Lung (tissue), 11 donors: ENCODE measurements at regions not wholly inside any gene's neighbourhood (a gene's known extent, or its start where the extent isn't known, plus 50 kb on each side); places are given as distances from the start of the nearest gene placed in this dataset.

Experiments
- ATAC-seq: fragments of 200-7000 bp; cut with Tn5 transposase; one replicate; pipeline ENCODE4 v1.9.1; 2020; ENCODE audit warnings: moderate number of reproducible peaks; ENCODE audit not compliant: insufficient read depth, low FRiP score
- DNase-seq, 3 donors: peaks; one replicate each; pipeline ENCODE4 v3.0.0-alpha.2; 2013 to 2017
- H3K27ac ChIP-seq, 2 donors: one replicate each; pipeline ENCODE4 v1.5.1; 2013; ENCODE audit warnings: mild to moderate bottlenecking in 2 of 2, moderate library complexity in 2 of 2, control low read depth in 1 of 2, inconsistent platforms in 1 of 2, low read depth in 1 of 2, low read length in 1 of 2
- H3K27me3 ChIP-seq, 3 donors: one replicate each; pipeline ENCODE4 v1.5.1; 2013; ENCODE audit warnings: low read length in 2 of 3; ENCODE audit not compliant: control insufficient read depth in 3 of 3, insufficient read depth in 3 of 3
- H3K36me3 ChIP-seq, 4 donors: one replicate each; pipeline ENCODE4 v1.5.1; 2013; ENCODE audit warnings: low read length in 4 of 4, mild to moderate bottlenecking in 1 of 4, moderate library complexity in 1 of 4; ENCODE audit not compliant: control insufficient read depth in 4 of 4, insufficient read depth in 4 of 4
- H3K4me1 ChIP-seq, 5 donors: one replicate each; pipeline ENCODE4 v1.5.1; 2013; ENCODE audit warnings: low read length in 5 of 5, mild to moderate bottlenecking in 2 of 5, moderate library complexity in 1 of 5; ENCODE audit not compliant: control insufficient read depth in 5 of 5, insufficient read depth in 5 of 5
- H3K4me3 ChIP-seq: one replicate; pipeline ENCODE4 v1.5.1; 2013; ENCODE audit warnings: mild to moderate bottlenecking, control low read depth, moderate library complexity
- H3K9ac ChIP-seq, 2 donors: one replicate each; pipeline ENCODE4 v1.5.1; 2013; ENCODE audit warnings: low read length in 2 of 2, control low read depth in 1 of 2; ENCODE audit not compliant: insufficient read depth in 1 of 2
- H3K9me3 ChIP-seq, 4 donors: one replicate each; pipeline ENCODE4 v1.5.1; 2013; ENCODE audit warnings: low read length in 3 of 4, mild to moderate bottlenecking in 1 of 4, moderate library complexity in 1 of 4; ENCODE audit not compliant: control insufficient read depth in 4 of 4, insufficient read depth in 3 of 4
- WGBS, 2 donors: extraction: QIAGEN DNeasy Blood & Tissue Kit; methylation state at CpG; one replicate each; pipeline ENCODE4 v1.1.7; 2013; 5-methylcytosine and 5-hydroxymethylcytosine counted together
- TF ChIP-seq, protein P1 (sequence below): IDR thresholded peaks from 2 replicates; pipeline ENCODE4 v1.5.1; 2012; ENCODE audit warnings: mild to moderate bottlenecking; ENCODE audit errors: control extremely low read depth, extremely low read depth
- donor health status: control.
- donor health status: control.
- donor health status: Bipolar disorder and iron deficiency.
- donor health status: healthy.
- donor health status: DM: yes; HTN: yes; CAD: no.

GRCh38 chr12:3351731-3352130 lies 139.3 kb upstream of the PRMT8 start:
- Histone ChIP-seq H3K9me3 (peaks cover 0 to 2% (median 0%) of the 10 kb centered on the region in 4 donors), H3K27ac (no peak overlapping the region), H3K4me3 (no peak overlapping the region), H3K9ac (no peak overlapping the region), H3K27me3 (peaks cover 0 to 1% (median 0%) of the 10 kb centered on the region in 3 donors), H3K4me1 (no peaks in the 10 kb centered on the region), H3K36me3 (no peaks in the 10 kb centered on the region)
- WGBS, 2 donors: 67 to 80% methylated on average over 4 of the region's 4 CpGs
- TF ChIP-seq, protein P1, sequence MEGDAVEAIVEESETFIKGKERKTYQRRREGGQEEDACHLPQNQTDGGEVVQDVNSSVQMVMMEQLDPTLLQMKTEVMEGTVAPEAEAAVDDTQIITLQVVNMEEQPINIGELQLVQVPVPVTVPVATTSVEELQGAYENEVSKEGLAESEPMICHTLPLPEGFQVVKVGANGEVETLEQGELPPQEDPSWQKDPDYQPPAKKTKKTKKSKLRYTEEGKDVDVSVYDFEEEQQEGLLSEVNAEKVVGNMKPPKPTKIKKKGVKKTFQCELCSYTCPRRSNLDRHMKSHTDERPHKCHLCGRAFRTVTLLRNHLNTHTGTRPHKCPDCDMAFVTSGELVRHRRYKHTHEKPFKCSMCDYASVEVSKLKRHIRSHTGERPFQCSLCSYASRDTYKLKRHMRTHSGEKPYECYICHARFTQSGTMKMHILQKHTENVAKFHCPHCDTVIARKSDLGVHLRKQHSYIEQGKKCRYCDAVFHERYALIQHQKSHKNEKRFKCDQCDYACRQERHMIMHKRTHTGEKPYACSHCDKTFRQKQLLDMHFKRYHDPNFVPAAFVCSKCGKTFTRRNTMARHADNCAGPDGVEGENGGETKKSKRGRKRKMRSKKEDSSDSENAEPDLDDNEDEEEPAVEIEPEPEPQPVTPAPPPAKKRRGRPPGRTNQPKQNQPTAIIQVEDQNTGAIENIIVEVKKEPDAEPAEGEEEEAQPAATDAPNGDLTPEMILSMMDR: no peak
- ATAC-seq (no peak), DNase-seq (no peak)

- peaks cover 0 to 2% (median 0%) of the 10 kb centered on the region in 4 donors for H3K9me3 ChIP-seq
- H3K27ac ChIP-seq: no peak overlapping the region
- H3K27me3 ChIP-seq: peaks cover 0 to 3% (median 0%) of the 10 kb centered on the region in 3 donors
- ATAC-seq: no peak
- no peaks in the 10 kb centered on the region for H3K36me3 ChIP-seq
- no peak overlapping the region for H3K9ac ChIP-seq
- 87 to 91% methylated on average over 6 of the region's 6 CpGs for whole genome bisulfite sequencing, 2 donors
- no peak overlapping the region for H3K4me3 ChIP-seq
- TF ChIP-seq, protein P1: no peak
- H3K4me1 ChIP-seq: no peaks in the 10 kb centered on the region
- no peak for DNase-seq
Measured at GRCh38 chr12:3352230-3352629, 138.8 kb upstream of the PRMT8 start.

DNA sequence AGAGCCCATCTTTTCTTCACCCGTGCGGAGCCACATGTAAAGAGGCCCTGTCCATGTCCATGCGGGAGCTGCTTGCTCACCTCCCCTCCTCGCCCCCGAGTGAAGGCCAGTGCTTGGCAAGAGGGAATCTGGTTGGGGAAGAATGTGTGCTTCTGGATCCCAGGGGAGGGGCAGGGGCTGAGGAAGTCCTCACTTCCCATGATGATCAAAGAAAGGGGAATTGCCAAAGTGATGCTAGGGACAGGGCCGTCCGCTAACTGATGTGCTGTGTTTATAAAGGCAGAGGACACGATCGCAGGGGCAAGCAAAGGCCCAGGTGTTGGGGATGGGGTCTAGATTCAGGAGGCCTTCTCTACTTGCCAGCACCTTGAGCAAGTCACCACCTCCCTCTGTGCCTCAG lies 137.4 kb upstream of the PRMT8 start:
- 87 to 90% methylated on average over 9 of the region's 9 CpGs for WGBS, 2 donors
- Histone ChIP-seq H3K4me3 (no peak overlapping the region), H3K9ac (no peak overlapping the region), H3K27me3 (peaks cover 0 to 3% (median 0%) of the 10 kb centered on the region in 3 donors), H3K4me1 (no peaks in the 10 kb centered on the region), H3K27ac (no peak overlapping the region), H3K36me3 (no peaks in the 10 kb centered on the region), H3K9me3 (peaks cover 0 to 2% (median 0%) of the 10 kb centered on the region in 4 donors)
- ATAC-seq (no peak), DNase-seq (no peak)
- TF ChIP-seq, protein P1: no peak

DNA sequence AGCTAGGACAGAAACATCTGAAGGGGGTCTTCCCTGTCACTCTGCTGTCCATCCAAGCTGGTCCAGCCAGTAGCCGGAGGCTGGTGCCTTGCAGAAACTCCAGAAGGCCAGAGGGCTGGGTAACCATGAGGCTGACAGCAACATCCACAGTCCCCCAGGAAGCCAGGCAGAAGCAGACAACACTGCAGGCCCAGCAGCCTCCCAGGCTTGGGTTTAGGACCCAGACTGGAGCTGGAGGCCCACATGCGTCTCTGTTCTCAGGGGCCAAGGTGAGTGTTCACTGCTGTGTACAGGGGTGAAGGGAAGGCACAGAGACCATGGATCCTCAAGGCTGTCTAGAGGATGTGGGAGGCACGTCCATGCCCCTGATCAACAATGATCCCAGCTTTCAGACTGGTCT lies 136.4 kb upstream of the PRMT8 start:
- 86 to 91% methylated on average over 3 of the region's 3 CpGs for WGBS, 2 donors
- H3K9ac ChIP-seq: no peak overlapping the region
- peaks cover 0 to 3% (median 0%) of the 10 kb centered on the region in 3 donors for H3K27me3 ChIP-seq
- peaks cover 0 to 2% (median 0%) of the 10 kb centered on the region in 4 donors for H3K9me3 ChIP-seq
- ATAC-seq (no peak), DNase-seq (no peak)
- TF ChIP-seq, protein P1: no peak
- H3K27ac ChIP-seq: no peak overlapping the region
- H3K36me3 ChIP-seq: no peaks in the 10 kb centered on the region
- no peaks in the 10 kb centered on the region for H3K4me1 ChIP-seq
- no peak overlapping the region for H3K4me3 ChIP-seq
